ENCODE measurements at regions not wholly inside any gene's neighbourhood (a gene's known extent, or its start where the extent isn't known, plus 50 kb on each side); places are given as distances from the start of the nearest gene placed in this dataset.

DNA sequence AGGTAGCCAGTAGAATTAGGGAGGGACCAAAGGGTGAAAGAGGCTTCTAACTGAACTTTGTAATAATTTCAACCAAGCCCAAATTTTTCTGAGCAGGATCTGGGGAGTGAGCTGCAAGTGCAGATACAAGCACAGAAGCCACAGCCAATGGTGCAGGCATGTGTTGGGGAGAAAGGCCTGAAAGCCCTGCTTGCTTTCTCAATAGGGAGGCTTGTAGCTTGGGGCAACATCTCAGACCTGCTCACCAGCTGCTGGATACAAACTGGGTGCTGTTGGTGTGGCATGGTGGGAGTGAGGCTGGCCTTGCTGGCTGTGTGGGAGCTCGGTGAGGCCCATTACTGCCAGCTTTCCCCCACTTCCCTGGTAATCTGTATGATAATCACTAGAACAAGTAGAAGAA lies 688.5 kb upstream of the SEMA3D start:
- TF ChIP-seq, protein P1, sequence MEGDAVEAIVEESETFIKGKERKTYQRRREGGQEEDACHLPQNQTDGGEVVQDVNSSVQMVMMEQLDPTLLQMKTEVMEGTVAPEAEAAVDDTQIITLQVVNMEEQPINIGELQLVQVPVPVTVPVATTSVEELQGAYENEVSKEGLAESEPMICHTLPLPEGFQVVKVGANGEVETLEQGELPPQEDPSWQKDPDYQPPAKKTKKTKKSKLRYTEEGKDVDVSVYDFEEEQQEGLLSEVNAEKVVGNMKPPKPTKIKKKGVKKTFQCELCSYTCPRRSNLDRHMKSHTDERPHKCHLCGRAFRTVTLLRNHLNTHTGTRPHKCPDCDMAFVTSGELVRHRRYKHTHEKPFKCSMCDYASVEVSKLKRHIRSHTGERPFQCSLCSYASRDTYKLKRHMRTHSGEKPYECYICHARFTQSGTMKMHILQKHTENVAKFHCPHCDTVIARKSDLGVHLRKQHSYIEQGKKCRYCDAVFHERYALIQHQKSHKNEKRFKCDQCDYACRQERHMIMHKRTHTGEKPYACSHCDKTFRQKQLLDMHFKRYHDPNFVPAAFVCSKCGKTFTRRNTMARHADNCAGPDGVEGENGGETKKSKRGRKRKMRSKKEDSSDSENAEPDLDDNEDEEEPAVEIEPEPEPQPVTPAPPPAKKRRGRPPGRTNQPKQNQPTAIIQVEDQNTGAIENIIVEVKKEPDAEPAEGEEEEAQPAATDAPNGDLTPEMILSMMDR (IDR thresholded peaks at IDR 0.05; ENCODE audit: low read length), result no peak
- no peak for TF ChIP-seq EZH2 (IDR thresholded peaks at IDR 0.05; ENCODE audit: borderline replicate concordance, low read length)

Data from OCI-LY1 (cell line).